Upper lobe of left lung (tissue), 6 donors: ENCODE measurements at regions not wholly inside any gene's neighbourhood (a gene's known extent, or its start where the extent isn't known, plus 50 kb on each side); places are given as distances from the start of the nearest gene placed in this dataset.

Experiments
- ATAC-seq, 2 donors: fragments of 200-7000 bp; cut with Tn5 transposase; one replicate each; pipeline ENCODE4 v1.9.1; 2022; ENCODE audit warnings: mild to moderate bottlenecking in 2 of 2, moderate library complexity in 2 of 2; ENCODE audit not compliant: low FRiP score in 2 of 2
- DNase-seq, 2 donors: peaks; one replicate each; pipeline ENCODE4 v3.0.0-alpha.2; 2019 to 2020
- H3K27ac ChIP-seq, 4 donors: fragments of 200-600 bp; sonication (generic); one replicate each; pipeline ENCODE4 v1.5.1; 2016 to 2019
- H3K27me3 ChIP-seq, 4 donors: fragments of 200-600 bp; sonication (generic); one replicate each; pipeline ENCODE4 v1.5.1; 2017 to 2019
- H3K36me3 ChIP-seq, 4 donors: fragments of 200-600 bp; sonication (generic); one replicate each; pipeline ENCODE4 v1.5.1; 2016 to 2019
- H3K4me1 ChIP-seq, 4 donors: fragments of 200-600 bp; sonication (generic); one replicate each; pipeline ENCODE4 v1.5.1; 2018 to 2019
- H3K4me3 ChIP-seq, 4 donors: fragments of 200-600 bp; sonication (generic); one replicate each; pipeline ENCODE4 v1.5.1; 2017 to 2019; ENCODE audit warnings: mild to moderate bottlenecking in 2 of 4, moderate library complexity in 1 of 4
- H3K9me3 ChIP-seq, 4 donors: fragments of 200-600 bp; sonication (generic); one replicate each; pipeline ENCODE4 v1.5.1; 2018 to 2019
- CTCF ChIP-seq, 6 experiments: fragments of 450-650 bp in 4 of 6; fragments of 200-600 bp in 2 of 6; sonication (generic) in 2 of 6; IDR thresholded peaks; one replicate each; pipeline ENCODE4 v1.5.1; 2016 to 2019; ENCODE audit warnings: antibody characterized with exemption in 6 of 6
- EP300 ChIP-seq, 4 donors: sonication (generic); formaldehyde crosslinking; IDR thresholded peaks; one replicate each; pipeline ENCODE4 v1.5.1; 2017; ENCODE audit warnings: antibody characterized with exemption in 4 of 4, control low read depth in 2 of 4
- POLR2A ChIP-seq, 4 donors: fragments of 450-650 bp; IDR thresholded peaks; one replicate each; pipeline ENCODE4 v1.5.1; 2016 to 2017; ENCODE audit warnings: antibody characterized with exemption in 4 of 4, mild to moderate bottlenecking in 2 of 4
- POLR2AphosphoS5 ChIP-seq, 2 donors: sonication (generic); formaldehyde crosslinking; IDR thresholded peaks; one replicate each; pipeline ENCODE4 v1.5.1; 2017; ENCODE audit warnings: antibody characterized with exemption in 2 of 2
- WGBS, 2 donors: methylation state at CpG; one replicate each; pipeline ENCODE4 v1.1.5; 2017 to 2018; 5-methylcytosine and 5-hydroxymethylcytosine counted together
- donor health status: DM: no; HTN: no; CAD: no; lungs with moderate emphysema.
- donor health status: DM: no; HTN: yes; CAD: no; lungs with severe emphysema.

- Histone ChIP-seq H3K4me3 (no peak overlapping the region), H3K27me3 (no peaks in the 10 kb centered on the region), H3K9me3 (no peaks in the 10 kb centered on the region), H3K36me3 (no peaks in the 10 kb centered on the region), H3K27ac (no peak overlapping the region), H3K4me1 (no peaks in the 10 kb centered on the region)
- TF ChIP-seq CTCF (IDR thresholded peaks at IDR 0.05) (no peak), EP300 (IDR thresholded peaks at IDR 0.05) (no peak), POLR2AphosphoS5 (IDR thresholded peaks at IDR 0.05) (no peak), POLR2A (IDR thresholded peaks at IDR 0.05) (no peak)
- DNase-seq, result no peak
- WGBS, 2 donors, result 68 to 75% methylated on average over 2 of the region's 2 CpGs
- no peak for ATAC-seq
Observed at GRCh38 chr15:45780352-45780751, 145.5 kb downstream of the SQOR start.

DNA sequence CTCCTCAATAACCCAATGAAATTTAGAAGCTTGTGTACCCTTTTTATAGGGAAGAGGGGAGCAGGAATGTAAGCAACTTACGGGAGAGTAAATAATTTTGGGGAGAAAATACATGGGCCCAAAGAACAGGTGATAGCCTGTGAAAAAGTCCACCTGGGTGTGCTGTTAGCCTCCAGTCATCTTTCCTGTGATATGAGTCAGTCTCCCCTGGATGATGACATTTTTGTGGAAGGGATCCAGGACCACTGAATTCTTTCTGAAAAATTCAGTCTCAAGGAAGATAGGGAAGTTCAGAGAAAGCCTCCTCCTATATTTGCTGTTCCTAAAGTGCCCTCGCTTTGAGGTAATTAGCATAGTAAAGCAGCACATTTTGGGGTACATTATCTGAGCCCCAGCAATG is 149.8 kb downstream of the SQOR start:
- ATAC-seq (no peak), DNase-seq (no peak)
- H3K27me3 ChIP-seq, result no peaks in the 10 kb centered on the region
- H3K36me3 ChIP-seq, result no peaks in the 10 kb centered on the region
- no peak overlapping the region for H3K27ac ChIP-seq
- H3K4me1 ChIP-seq, result no peaks in the 10 kb centered on the region
- WGBS, 2 donors, result 72 to 87% methylated on average over 2 of the region's 2 CpGs
- no peak overlapping the region for H3K4me3 ChIP-seq
- H3K9me3 ChIP-seq, result no peaks in the 10 kb centered on the region
- TF ChIP-seq POLR2AphosphoS5 (IDR thresholded peaks at IDR 0.05), result no peak
- TF ChIP-seq CTCF (IDR thresholded peaks at IDR 0.05), result no peak
- no peak for TF ChIP-seq POLR2A (IDR thresholded peaks at IDR 0.05)
- no peak for TF ChIP-seq EP300 (IDR thresholded peaks at IDR 0.05)

DNA sequence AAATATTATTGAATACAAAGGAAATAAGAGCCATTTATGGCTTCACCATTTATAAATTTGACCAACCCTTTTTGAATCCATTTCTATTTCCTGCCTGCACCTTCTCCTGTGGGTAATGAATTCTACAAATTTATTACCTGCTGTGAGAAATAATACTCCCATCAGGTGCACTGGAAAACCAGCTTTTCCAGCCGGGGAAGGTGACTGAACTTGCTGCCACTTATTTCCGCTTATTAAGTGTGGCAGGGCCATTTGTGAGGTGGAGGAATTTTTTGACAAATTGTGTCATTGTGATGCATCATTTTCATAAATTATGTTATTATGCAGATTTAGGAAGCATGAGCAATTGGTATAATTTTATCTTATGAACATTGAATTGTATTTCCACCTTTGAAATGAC is 151.1 kb downstream of the SQOR start:
- Histone ChIP-seq H3K27ac (no peak overlapping the region), H3K27me3 (no peaks in the 10 kb centered on the region), H3K4me3 (no peak overlapping the region), H3K4me1 (no peaks in the 10 kb centered on the region), H3K36me3 (no peaks in the 10 kb centered on the region), H3K9me3 (no peaks in the 10 kb centered on the region)
- WGBS, 2 donors, result 87 to 90% methylated on average over 2 of the region's 2 CpGs
- ATAC-seq (no peak), DNase-seq (no peak)
- TF ChIP-seq POLR2AphosphoS5 (IDR thresholded peaks at IDR 0.05) (no peak), POLR2A (IDR thresholded peaks at IDR 0.05) (no peak)

DNA sequence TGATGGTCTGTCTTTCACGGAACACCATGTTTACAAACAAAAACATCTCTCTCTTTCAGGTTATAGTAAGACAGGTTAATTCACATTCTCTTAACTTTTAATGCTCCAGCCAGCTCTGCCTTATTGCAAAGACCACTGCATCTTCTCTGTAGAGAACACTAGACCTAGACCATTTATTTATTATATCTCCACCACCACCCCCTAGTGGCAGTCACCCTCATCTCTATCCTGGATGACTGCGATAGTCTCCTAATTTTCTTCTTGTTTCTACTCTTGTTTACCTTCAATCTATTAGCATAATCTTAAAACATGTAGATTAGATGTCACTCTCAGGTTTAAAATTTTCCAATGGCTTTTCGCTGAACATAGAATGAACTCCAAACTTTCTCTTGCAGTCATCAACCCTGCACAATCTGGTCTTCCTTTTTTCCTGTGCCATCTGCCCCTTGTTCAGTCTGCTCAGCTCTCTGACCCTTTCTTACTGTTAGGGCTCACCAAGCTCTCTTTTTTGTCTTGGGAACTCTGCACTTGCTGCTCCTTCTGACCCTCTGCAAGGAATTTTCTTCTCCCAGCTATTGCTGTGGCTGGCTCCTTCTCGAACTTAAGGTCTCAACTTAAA is 155.6 kb downstream of the SQOR start:
- TF ChIP-seq POLR2AphosphoS5 (IDR thresholded peaks at IDR 0.05) (no peak), CTCF (IDR thresholded peaks at IDR 0.05) (peak in 4 of 6 experiments; percentile 18 to 41 (median 33))
- no peak for DNase-seq
- no peaks in the 10 kb centered on the region for H3K27me3 ChIP-seq
- H3K4me3 ChIP-seq, result no peak overlapping the region
- H3K27ac ChIP-seq, result no peak overlapping the region
- ATAC-seq, result no peak
- H3K9me3 ChIP-seq, result no peaks in the 10 kb centered on the region
- no peaks in the 10 kb centered on the region for H3K4me1 ChIP-seq
- no peaks in the 10 kb centered on the region for H3K36me3 ChIP-seq
- 42 to 50% methylated on average over 4 of the region's 4 CpGs for WGBS, 2 donors

- TF ChIP-seq POLR2AphosphoS5 (IDR thresholded peaks at IDR 0.05) (no peak), POLR2A (IDR thresholded peaks at IDR 0.05) (no peak), CTCF (IDR thresholded peaks at IDR 0.05) (no peak), EP300 (IDR thresholded peaks at IDR 0.05) (no peak)
- H3K4me1 ChIP-seq, result no peaks in the 10 kb centered on the region
Observed at GRCh38 chr15:45794304-45794703, 159.5 kb downstream of the SQOR start.

More at GRCh38 chr15:45794304-45794703, 159.5 kb downstream of the SQOR start:
- no peak overlapping the region for H3K27ac ChIP-seq
- no peak overlapping the region for H3K4me3 ChIP-seq
- no peaks in the 10 kb centered on the region for H3K9me3 ChIP-seq
- no peak for ATAC-seq
- DNase-seq, result no peak
- H3K27me3 ChIP-seq, result no peaks in the 10 kb centered on the region
- no peaks in the 10 kb centered on the region for H3K36me3 ChIP-seq
